Neural cell (in vitro differentiated cells): ENCODE measurements at regions not wholly inside any gene's neighbourhood (a gene's known extent, or its start where the extent isn't known, plus 50 kb on each side); places are given as distances from the start of the nearest gene placed in this dataset.

Source experiments
- POLR2AphosphoS5 ChIP-seq: IDR thresholded peaks from 2 replicates; pipeline ENCODE4 v1.6.1; 2012
- TF ChIP-seq, protein P1 (sequence below): fragments of 450-650 bp; IDR thresholded peaks from 2 replicates; pipeline ENCODE4 v1.5.1; 2014; ENCODE audit warnings: antibody characterized with exemption, mild to moderate bottlenecking, moderate library complexity; ENCODE audit not compliant: poor library complexity, severe bottlenecking

DNA sequence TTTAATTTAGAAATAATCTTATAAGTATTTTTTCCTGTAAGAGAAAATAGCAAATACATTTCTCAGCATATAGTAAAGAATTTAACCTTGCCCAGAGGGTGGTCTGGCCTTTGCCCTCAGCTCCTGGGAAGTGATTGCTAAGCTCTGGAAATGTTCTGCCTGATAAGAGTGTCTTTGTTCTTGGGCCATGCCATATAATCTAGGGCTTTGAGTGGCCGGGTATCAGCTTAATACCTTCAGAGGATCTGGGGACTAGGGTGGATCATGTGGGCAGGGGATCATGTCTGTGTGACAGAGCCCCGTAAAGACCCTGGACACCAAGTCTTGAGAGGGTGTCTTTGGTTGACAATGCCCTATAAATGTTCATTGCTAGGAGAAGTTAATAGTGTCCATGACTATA lies 1032.4 kb upstream of the MIR17HG start:
- TF ChIP-seq POLR2AphosphoS5, result no peak
- TF ChIP-seq, protein P1, sequence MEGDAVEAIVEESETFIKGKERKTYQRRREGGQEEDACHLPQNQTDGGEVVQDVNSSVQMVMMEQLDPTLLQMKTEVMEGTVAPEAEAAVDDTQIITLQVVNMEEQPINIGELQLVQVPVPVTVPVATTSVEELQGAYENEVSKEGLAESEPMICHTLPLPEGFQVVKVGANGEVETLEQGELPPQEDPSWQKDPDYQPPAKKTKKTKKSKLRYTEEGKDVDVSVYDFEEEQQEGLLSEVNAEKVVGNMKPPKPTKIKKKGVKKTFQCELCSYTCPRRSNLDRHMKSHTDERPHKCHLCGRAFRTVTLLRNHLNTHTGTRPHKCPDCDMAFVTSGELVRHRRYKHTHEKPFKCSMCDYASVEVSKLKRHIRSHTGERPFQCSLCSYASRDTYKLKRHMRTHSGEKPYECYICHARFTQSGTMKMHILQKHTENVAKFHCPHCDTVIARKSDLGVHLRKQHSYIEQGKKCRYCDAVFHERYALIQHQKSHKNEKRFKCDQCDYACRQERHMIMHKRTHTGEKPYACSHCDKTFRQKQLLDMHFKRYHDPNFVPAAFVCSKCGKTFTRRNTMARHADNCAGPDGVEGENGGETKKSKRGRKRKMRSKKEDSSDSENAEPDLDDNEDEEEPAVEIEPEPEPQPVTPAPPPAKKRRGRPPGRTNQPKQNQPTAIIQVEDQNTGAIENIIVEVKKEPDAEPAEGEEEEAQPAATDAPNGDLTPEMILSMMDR, result no peak
